ENCODE measurements at regions not wholly inside any gene's neighbourhood (a gene's known extent, or its start where the extent isn't known, plus 50 kb on each side); places are given as distances from the start of the nearest gene placed in this dataset.

DNA sequence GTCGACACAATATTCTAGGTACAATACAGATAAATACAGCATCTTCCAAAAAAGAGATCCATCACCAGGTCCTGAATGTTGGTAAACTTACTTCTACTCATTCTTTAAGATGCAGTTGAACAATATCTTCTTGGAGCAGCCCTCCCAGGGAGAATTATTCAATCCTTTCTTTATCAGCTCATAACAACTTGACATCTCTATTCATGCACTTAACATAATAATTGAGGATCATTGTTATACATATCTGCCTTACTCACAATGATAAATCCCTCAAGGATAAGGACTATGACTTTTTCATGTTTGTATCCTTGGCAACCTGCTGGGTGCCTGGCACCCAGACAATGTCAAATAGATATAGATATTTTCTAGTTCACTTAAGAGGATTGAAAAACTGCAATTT, 219.5 kb downstream of the POU4F1 start (continued):
- TF ChIP-seq, protein P1, sequence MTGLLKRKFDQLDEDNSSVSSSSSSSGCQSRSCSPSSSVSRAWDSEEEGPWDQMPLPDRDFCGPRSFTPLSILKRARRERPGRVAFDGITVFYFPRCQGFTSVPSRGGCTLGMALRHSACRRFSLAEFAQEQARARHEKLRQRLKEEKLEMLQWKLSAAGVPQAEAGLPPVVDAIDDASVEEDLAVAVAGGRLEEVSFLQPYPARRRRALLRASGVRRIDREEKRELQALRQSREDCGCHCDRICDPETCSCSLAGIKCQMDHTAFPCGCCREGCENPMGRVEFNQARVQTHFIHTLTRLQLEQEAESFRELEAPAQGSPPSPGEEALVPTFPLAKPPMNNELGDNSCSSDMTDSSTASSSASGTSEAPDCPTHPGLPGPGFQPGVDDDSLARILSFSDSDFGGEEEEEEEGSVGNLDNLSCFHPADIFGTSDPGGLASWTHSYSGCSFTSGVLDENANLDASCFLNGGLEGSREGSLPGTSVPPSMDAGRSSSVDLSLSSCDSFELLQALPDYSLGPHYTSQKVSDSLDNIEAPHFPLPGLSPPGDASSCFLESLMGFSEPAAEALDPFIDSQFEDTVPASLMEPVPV (CRISPR knock-in tag; IDR thresholded peaks at IDR 0.05): no peak
- TF ChIP-seq TCF12 (IDR thresholded peaks at IDR 0.05) (no peak), TCF12 (CRISPR knock-in tag; IDR thresholded peaks at IDR 0.05) (no peak), TEAD2 (CRISPR knock-in tag; IDR thresholded peaks at IDR 0.05) (no peak), REXO4 (CRISPR knock-in tag; IDR thresholded peaks at IDR 0.05; ENCODE audit: borderline replicate concordance) (no peak), RELA (CRISPR knock-in tag; IDR thresholded peaks at IDR 0.05) (no peak), ZNF232 (CRISPR knock-in tag; IDR thresholded peaks at IDR 0.05; ENCODE audit: borderline replicate concordance) (no peak), MIER2 (CRISPR knock-in tag; IDR thresholded peaks at IDR 0.05) (no peak)
- TF ChIP-seq, protein P2, sequence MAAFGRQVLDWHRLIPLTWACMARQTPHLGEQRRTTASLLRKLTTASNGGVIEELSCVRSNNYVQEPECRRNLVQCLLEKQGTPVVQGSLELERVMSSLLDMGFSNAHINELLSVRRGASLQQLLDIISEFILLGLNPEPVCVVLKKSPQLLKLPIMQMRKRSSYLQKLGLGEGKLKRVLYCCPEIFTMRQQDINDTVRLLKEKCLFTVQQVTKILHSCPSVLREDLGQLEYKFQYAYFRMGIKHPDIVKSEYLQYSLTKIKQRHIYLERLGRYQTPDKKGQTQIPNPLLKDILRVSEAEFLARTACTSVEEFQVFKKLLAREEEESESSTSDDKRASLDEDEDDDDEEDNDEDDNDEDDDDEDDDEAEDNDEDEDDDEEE (CRISPR knock-in tag; IDR thresholded peaks at IDR 0.05): no peak

DNA sequence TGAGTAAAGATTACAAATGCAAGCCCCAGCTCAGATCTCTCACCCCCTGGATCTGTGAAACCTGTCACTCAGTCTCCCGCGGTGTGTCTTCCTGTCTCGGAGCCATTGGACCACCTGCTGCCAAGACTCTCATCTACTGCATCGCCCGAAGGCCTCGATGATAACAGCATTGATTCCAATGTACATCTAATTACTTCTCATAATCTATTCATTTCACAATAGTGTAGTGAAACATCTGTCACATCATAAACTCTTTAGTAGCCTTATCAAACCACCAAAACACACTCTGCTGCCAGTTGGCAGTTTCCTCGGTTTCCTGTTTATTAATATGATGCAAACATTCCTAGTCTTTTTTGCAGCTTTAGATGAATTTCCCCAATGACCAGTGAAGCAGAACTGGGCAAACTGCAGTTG, 220.3 kb downstream of the POU4F1 start:
- in situ Hi-C loops (cut with HindIII; ENCODE audit: extremely low pct_ligation_motif_present, low pct_unique_long_range_greater_than_20kb): no loop called here
- Histone ChIP-seq H3K79me2 (ENCODE audit: insufficient read depth, low read length) (no peaks in the 10 kb centered on the region), H3K27me3 (ENCODE audit: control insufficient read depth in 1 of 2, insufficient read depth in 2 of 2, low read length in 2 of 2) (no peaks in the 10 kb centered on the region), H3K4me3 (replicated peaks in 1 of 3; ENCODE audit: insufficient read depth in 1 of 3, low read depth in 2 of 3, low read length in 3 of 3) (no peak overlapping the region), H3K9me3 (ENCODE audit: low read length) (no peaks in the 10 kb centered on the region), H3K9ac (ENCODE audit: insufficient read depth, low read depth, low read length) (no peak overlapping the region), H2AFZ (ENCODE audit: low read length) (no peak overlapping the region), H4K20me1 (ENCODE audit: insufficient read depth, low read length) (no peaks in the 10 kb centered on the region), H3K4me2 (ENCODE audit: low read depth, low read length) (no peak overlapping the region), H3K36me3 (replicated peaks in 1 of 2; ENCODE audit: control insufficient read depth in 1 of 2, insufficient read depth in 2 of 2, low read length in 2 of 2) (no peaks in the 10 kb centered on the region), H3K4me1 (ENCODE audit: insufficient read depth, low read length) (no peaks in the 10 kb centered on the region), H3K27ac (ENCODE audit: extremely low read length, insufficient read depth, low read length) (no peak overlapping the region)
- TF ChIP-seq, protein P3, sequence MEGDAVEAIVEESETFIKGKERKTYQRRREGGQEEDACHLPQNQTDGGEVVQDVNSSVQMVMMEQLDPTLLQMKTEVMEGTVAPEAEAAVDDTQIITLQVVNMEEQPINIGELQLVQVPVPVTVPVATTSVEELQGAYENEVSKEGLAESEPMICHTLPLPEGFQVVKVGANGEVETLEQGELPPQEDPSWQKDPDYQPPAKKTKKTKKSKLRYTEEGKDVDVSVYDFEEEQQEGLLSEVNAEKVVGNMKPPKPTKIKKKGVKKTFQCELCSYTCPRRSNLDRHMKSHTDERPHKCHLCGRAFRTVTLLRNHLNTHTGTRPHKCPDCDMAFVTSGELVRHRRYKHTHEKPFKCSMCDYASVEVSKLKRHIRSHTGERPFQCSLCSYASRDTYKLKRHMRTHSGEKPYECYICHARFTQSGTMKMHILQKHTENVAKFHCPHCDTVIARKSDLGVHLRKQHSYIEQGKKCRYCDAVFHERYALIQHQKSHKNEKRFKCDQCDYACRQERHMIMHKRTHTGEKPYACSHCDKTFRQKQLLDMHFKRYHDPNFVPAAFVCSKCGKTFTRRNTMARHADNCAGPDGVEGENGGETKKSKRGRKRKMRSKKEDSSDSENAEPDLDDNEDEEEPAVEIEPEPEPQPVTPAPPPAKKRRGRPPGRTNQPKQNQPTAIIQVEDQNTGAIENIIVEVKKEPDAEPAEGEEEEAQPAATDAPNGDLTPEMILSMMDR (CRISPR knock-in tag; IDR thresholded peaks at IDR 0.05): no peak
- DNase-seq (ENCODE audit: low spot score) (no peak), FAIRE-seq (no peak), ATAC-seq (no peak)
- intact Hi-C loops (cut with micrococcal nuclease; ENCODE audit: unreplicated experiment): no loop called here
- no TSS peak for BruUV-seq (replicated peaks)
- ChIA-PET CTCF (ENCODE audit: low intra/inter-chr PET ratio, low total read pairs) (no interaction called here), POLR2A (no interaction called here)
- WGBS (ENCODE audit: low lambda C conversion rate): 17% methylated on average over 6 of the region's 7 CpGs

Measured in HepG2 (cell line).